Activated CD4-positive, alpha-beta memory T cell treated with anti-CD3 and anti-CD28 coated beads for 36 hours (primary cell): ENCODE measurements at regions not wholly inside any gene's neighbourhood (a gene's known extent, or its start where the extent isn't known, plus 50 kb on each side); places are given as distances from the start of the nearest gene placed in this dataset.

Source experiments
- CTCF ChIA-PET: fragments of 350-600 bp; sonication (Branson Sonifier 250); formaldehyde crosslinking; loops from one replicate; lab custom pipeline; 2021; ENCODE audit warnings: antibody characterized with exemption, inconsistent platforms; lab: Charles Lee
- POLR2A ChIA-PET: fragments of 350-600 bp; sonication (Branson Sonifier 250); formaldehyde crosslinking; loops from one replicate; lab custom pipeline; 2021; ENCODE audit warnings: antibody characterized with exemption; lab: Charles Lee
- DNase-seq: peaks from one replicate; pipeline ENCODE4 v3.0.0-alpha.2; 2020
- H3K27ac Mint-ChIP-seq: one replicate; pipeline ENCODE4 v1.8.0; 2021; ENCODE audit warnings: mixed read lengths
- H3K27me3 Mint-ChIP-seq: one replicate; pipeline ENCODE4 v1.8.0; 2021; ENCODE audit warnings: mixed read lengths
- H3K36me3 Mint-ChIP-seq: one replicate; pipeline ENCODE4 v1.8.0; 2021; ENCODE audit warnings: mixed read lengths
- H3K4me1 Mint-ChIP-seq: one replicate; pipeline ENCODE4 v1.8.0; 2021; ENCODE audit warnings: low read depth, mixed read lengths
- H3K4me3 Mint-ChIP-seq: one replicate; pipeline ENCODE4 v1.8.0; 2021; ENCODE audit warnings: mild to moderate bottlenecking, mixed read lengths
- H3K9me3 Mint-ChIP-seq: one replicate; pipeline ENCODE4 v1.8.0; 2021; ENCODE audit warnings: mixed read lengths
- intact Hi-C: fragments of 100-400 bp; cut with micrococcal nuclease; formaldehyde crosslinking; loops from one replicate; pipeline ENCODE4 v1.15.1; 2023

DNA sequence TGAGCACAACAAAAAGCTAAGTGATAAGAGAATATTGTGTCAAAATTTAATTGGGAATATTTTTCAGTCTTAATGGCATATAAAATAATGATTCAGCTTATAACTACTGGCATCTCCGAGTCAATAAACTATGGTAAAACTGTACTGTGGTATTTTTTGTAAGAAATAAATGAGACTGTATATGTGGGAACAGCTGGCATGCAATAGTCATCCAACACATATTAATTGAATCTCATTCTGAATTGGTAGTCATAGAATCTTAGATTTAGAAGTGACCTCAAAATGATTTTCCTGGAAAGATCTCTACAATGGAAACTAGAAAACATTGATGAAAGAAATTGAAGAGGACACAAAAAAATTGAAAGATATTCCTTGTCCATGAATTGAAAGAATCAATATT is 133.4 kb upstream of the SLC7A14 start:
- no peak overlapping the region for H3K27ac Mint-ChIP-seq
- intact Hi-C loops = no loop called here
- DNase-seq = no peak
- no peaks in the 10 kb centered on the region for H3K36me3 Mint-ChIP-seq
- peaks cover 9% of the 10 kb centered on the region for H3K27me3 Mint-ChIP-seq
- no peak overlapping the region for H3K4me3 Mint-ChIP-seq
- peaks cover 5% of the 10 kb centered on the region for H3K9me3 Mint-ChIP-seq
- H3K4me1 Mint-ChIP-seq = no peaks in the 10 kb centered on the region
- ChIA-PET CTCF (interaction anchor here (0.9 kb wide), 1 partner anchor 92 kb away, joined by 3 read pairs; no protein-coding TSS in a partner anchor), POLR2A (no interaction called here)

GRCh38 chr3:170718848-170719247 is 133.0 kb upstream of the SLC7A14 start:
- H3K27me3 Mint-ChIP-seq = peaks cover 9% of the 10 kb centered on the region
- H3K4me3 Mint-ChIP-seq = no peak overlapping the region
- peaks cover 5% of the 10 kb centered on the region for H3K9me3 Mint-ChIP-seq
- CTCF ChIA-PET = interaction anchor here (0.9 kb wide), 1 partner anchor 92 kb away, joined by 3 read pairs; no protein-coding TSS in a partner anchor
- POLR2A ChIA-PET = no interaction called here
- H3K36me3 Mint-ChIP-seq = no peaks in the 10 kb centered on the region
- intact Hi-C loops = no loop called here
- no peak for DNase-seq
- H3K4me1 Mint-ChIP-seq = no peaks in the 10 kb centered on the region
- no peak overlapping the region for H3K27ac Mint-ChIP-seq

GRCh38 chr3:170717410-170718402 is 131.8 kb upstream of the SLC7A14 start:
- POLR2A ChIA-PET = no interaction called here
- Mint-ChIP-seq H3K27me3 (peaks cover 9% of the 10 kb centered on the region), H3K36me3 (no peaks in the 10 kb centered on the region), H3K4me1 (no peaks in the 10 kb centered on the region), H3K27ac (no peak overlapping the region), H3K9me3 (peaks cover 5% of the 10 kb centered on the region), H3K4me3 (no peak overlapping the region)
- DNase-seq = no peak
- intact Hi-C loops = no loop called here
- CTCF ChIA-PET = no interaction called here

- intact Hi-C loops = no loop called here
- CTCF ChIA-PET = no interaction called here
- no peak for DNase-seq
- no peak overlapping the region for H3K4me3 Mint-ChIP-seq
- peaks cover 14% of the 10 kb centered on the region for H3K27me3 Mint-ChIP-seq
- H3K27ac Mint-ChIP-seq = no peak overlapping the region
- H3K36me3 Mint-ChIP-seq = no peaks in the 10 kb centered on the region
- H3K4me1 Mint-ChIP-seq = no peaks in the 10 kb centered on the region
- POLR2A ChIA-PET = no interaction called here
- H3K9me3 Mint-ChIP-seq = peaks cover 5% of the 10 kb centered on the region
Observed at GRCh38 chr3:170716172-170716805, 130.4 kb upstream of the SLC7A14 start.

- no peaks in the 10 kb centered on the region for H3K36me3 Mint-ChIP-seq
- H3K27me3 Mint-ChIP-seq = peaks cover 21% of the 10 kb centered on the region
- intact Hi-C loops = no loop called here
- DNase-seq = no peak
- H3K4me3 Mint-ChIP-seq = no peak overlapping the region
- peaks cover 7% of the 10 kb centered on the region for H3K9me3 Mint-ChIP-seq
- H3K4me1 Mint-ChIP-seq = no peaks in the 10 kb centered on the region
- H3K27ac Mint-ChIP-seq = no peak overlapping the region
- POLR2A ChIA-PET = no interaction called here
- CTCF ChIA-PET = no interaction called here
Observed at GRCh38 chr3:170714562-170715535, 129.0 kb upstream of the SLC7A14 start.

DNA sequence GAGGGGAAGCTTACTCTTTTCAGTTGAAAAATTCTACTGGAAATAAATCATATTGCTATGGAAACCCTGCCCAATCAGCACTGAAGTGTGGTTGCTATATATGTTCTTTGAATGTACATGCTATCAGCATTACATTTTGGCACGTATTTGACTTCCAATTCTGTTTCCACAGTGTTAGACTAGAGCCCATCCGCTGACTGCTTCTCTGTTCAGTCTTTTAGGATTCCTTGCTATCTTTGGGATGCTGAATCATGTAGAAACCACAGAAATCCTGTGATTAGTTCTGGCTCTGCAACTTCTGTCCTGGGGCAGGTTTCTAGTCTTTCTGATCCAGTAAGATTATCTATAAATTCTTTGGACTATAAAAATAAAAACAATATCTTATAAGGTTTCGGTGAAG is 128.2 kb upstream of the SLC7A14 start:
- H3K4me1 Mint-ChIP-seq = no peaks in the 10 kb centered on the region
- H3K36me3 Mint-ChIP-seq = no peaks in the 10 kb centered on the region
- ChIA-PET CTCF (no interaction called here), POLR2A (no interaction called here)
- H3K27me3 Mint-ChIP-seq = peaks cover 22% of the 10 kb centered on the region
- no peak for DNase-seq
- no peak overlapping the region for H3K4me3 Mint-ChIP-seq
- H3K9me3 Mint-ChIP-seq = peaks cover 13% of the 10 kb centered on the region
- intact Hi-C loops = no loop called here
- H3K27ac Mint-ChIP-seq = no peak overlapping the region

DNA sequence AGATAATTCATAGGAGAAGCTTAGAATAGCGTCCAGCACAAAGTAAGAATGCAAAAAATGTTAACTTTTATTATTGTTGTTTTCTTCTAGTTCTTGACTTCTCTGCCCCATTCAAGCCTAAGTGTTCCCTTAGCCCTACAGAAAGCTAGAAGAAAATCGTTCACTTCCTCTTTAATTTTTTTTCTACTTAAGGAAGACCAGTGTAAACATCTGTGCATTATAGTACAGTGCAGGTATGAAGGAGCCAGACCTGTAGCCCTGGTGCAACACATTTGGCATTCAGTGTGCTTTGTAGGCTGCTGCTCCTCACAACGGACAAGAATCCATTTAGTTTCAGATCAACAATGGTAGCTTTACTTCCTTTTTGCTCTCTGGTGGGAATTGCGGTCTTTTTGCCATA is 127.8 kb upstream of the SLC7A14 start:
- intact Hi-C loops = no loop called here

DNA sequence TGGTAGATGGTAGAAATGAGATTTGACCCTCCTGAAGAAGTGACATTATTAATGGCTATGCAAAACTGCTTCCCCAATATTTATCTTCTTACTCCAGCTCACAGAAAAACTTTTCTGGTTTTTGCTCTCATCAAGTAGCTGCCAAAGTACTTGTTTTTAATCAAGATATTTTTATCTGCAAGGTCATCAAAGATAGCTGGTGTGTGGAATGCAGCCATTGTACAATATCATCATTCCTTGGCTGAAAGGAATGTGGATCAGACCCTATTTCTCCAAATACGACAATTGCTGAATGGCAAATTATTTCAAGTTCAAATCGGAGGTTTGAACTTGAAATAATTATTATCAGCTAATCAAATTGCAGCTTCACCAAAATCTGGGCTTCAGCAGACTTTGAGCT is 126.9 kb upstream of the SLC7A14 start:
- Mint-ChIP-seq H3K4me3 (no peak overlapping the region), H3K36me3 (no peaks in the 10 kb centered on the region), H3K27ac (no peak overlapping the region), H3K27me3 (peaks cover 24% of the 10 kb centered on the region), H3K9me3 (peaks cover 9% of the 10 kb centered on the region), H3K4me1 (no peaks in the 10 kb centered on the region)
- intact Hi-C loops = no loop called here
- POLR2A ChIA-PET = no interaction called here
- CTCF ChIA-PET = no interaction called here
- DNase-seq = no peak

More for the DNA sequence above, 127.8 kb upstream of the SLC7A14 start:
- ChIA-PET CTCF (no interaction called here), POLR2A (no interaction called here)
- DNase-seq = no peak
- H3K9me3 Mint-ChIP-seq = peaks cover 11% of the 10 kb centered on the region
- no peak overlapping the region for H3K27ac Mint-ChIP-seq
- peaks cover 21% of the 10 kb centered on the region for H3K27me3 Mint-ChIP-seq
- H3K36me3 Mint-ChIP-seq = no peaks in the 10 kb centered on the region
- H3K4me1 Mint-ChIP-seq = no peaks in the 10 kb centered on the region
- H3K4me3 Mint-ChIP-seq = no peak overlapping the region

GRCh38 chr3:170712336-170712735 is 126.5 kb upstream of the SLC7A14 start:
- intact Hi-C loops = no loop called here
- H3K27ac Mint-ChIP-seq = no peak overlapping the region
- H3K4me3 Mint-ChIP-seq = no peak overlapping the region
- ChIA-PET CTCF (no interaction called here), POLR2A (no interaction called here)
- H3K9me3 Mint-ChIP-seq = peaks cover 9% of the 10 kb centered on the region
- H3K4me1 Mint-ChIP-seq = no peaks in the 10 kb centered on the region
- no peaks in the 10 kb centered on the region for H3K36me3 Mint-ChIP-seq
- DNase-seq = no peak
- peaks cover 25% of the 10 kb centered on the region for H3K27me3 Mint-ChIP-seq

- H3K9me3 Mint-ChIP-seq = peaks cover 9% of the 10 kb centered on the region
- no peak overlapping the region for H3K27ac Mint-ChIP-seq
- H3K4me1 Mint-ChIP-seq = no peaks in the 10 kb centered on the region
- POLR2A ChIA-PET = no interaction called here
- no peak for DNase-seq
- CTCF ChIA-PET = interaction anchor here (1.2 kb wide), 1 partner anchor 298 kb away, joined by 3 read pairs; no protein-coding TSS in a partner anchor
- no peaks in the 10 kb centered on the region for H3K36me3 Mint-ChIP-seq
- H3K4me3 Mint-ChIP-seq = no peak overlapping the region
- intact Hi-C loops = no loop called here
- H3K27me3 Mint-ChIP-seq = peaks cover 21% of the 10 kb centered on the region
Observed at GRCh38 chr3:170711786-170712185, 125.9 kb upstream of the SLC7A14 start.

GRCh38 chr3:170709046-170709445 is 123.2 kb upstream of the SLC7A14 start:
- Mint-ChIP-seq H3K36me3 (no peaks in the 10 kb centered on the region), H3K4me1 (no peaks in the 10 kb centered on the region), H3K27me3 (peaks cover 29% of the 10 kb centered on the region), H3K4me3 (no peak overlapping the region), H3K27ac (no peak overlapping the region), H3K9me3 (peaks cover 9% of the 10 kb centered on the region)
- ChIA-PET POLR2A (no interaction called here), CTCF (no interaction called here)
- intact Hi-C loops = no loop called here
- DNase-seq = no peak

DNA sequence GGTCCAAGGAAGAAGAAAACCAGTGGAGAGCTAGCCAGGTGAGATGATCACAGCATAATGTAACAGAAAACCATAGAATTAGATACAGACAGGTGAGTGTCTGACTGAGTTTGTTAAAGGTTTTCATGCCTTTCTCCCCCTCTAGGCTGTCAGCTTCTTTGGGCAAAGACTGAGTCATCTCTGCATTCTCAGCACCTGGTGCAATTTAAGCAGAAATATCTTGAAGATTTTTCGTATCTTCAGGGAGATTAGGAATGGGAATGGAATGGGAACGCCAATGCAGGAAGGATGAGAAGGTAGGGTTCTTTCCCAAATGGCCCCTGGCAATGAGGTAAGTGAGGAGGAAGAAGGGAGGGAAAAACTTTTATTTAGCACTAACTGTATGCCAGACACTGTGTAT is 122.0 kb upstream of the SLC7A14 start:
- Mint-ChIP-seq H3K36me3 (no peaks in the 10 kb centered on the region), H3K4me1 (no peaks in the 10 kb centered on the region), H3K27me3 (peaks cover 29% of the 10 kb centered on the region), H3K27ac (no peak overlapping the region), H3K9me3 (peaks cover 9% of the 10 kb centered on the region), H3K4me3 (no peak overlapping the region)
- intact Hi-C loops = no loop called here
- DNase-seq = no peak
- POLR2A ChIA-PET = no interaction called here
- CTCF ChIA-PET = no interaction called here
